C1 segment of cervical spinal cord (tissue), 14 donors: ENCODE measurements at regions not wholly inside any gene's neighbourhood (a gene's known extent, or its start where the extent isn't known, plus 50 kb on each side); places are given as distances from the start of the nearest gene placed in this dataset.

ENCODE experiments used
- DNase-seq, 14 donors: peaks; one replicate each; lab custom pipeline; 2025; lab: John Stamatoyannopoulos, UW

- no peak for DNase-seq
Observed at GRCh38 chr3:166223120-166223519, 385.9 kb upstream of the BCHE start.

- DNase-seq: no peak
Observed at GRCh38 chr3:166211451-166211850, 374.2 kb upstream of the BCHE start.

- no peak for DNase-seq
Observed at GRCh38 chr3:166209701-166210100, 372.5 kb upstream of the BCHE start.

GRCh38 chr3:166205158-166205557, 367.9 kb upstream of the BCHE start:
- no peak for DNase-seq

- no peak for DNase-seq
Observed at GRCh38 chr3:166201476-166201875, 364.3 kb upstream of the BCHE start.

GRCh38 chr3:166199491-166199890, 362.3 kb upstream of the BCHE start:
- DNase-seq: no peak

GRCh38 chr3:166195808-166196207, 358.6 kb upstream of the BCHE start:
- no peak for DNase-seq

- DNase-seq: no peak
Observed at GRCh38 chr3:166191411-166191810, 354.2 kb upstream of the BCHE start.

GRCh38 chr3:166190360-166190759, 353.1 kb upstream of the BCHE start:
- DNase-seq: no peak

- no peak for DNase-seq
Observed at GRCh38 chr3:166187237-166187636, 350.0 kb upstream of the BCHE start.

GRCh38 chr3:166186003-166186402, 348.8 kb upstream of the BCHE start:
- no peak for DNase-seq

GRCh38 chr3:166177130-166177529, 339.9 kb upstream of the BCHE start:
- DNase-seq: no peak

- no peak for DNase-seq
Observed at GRCh38 chr3:166171695-166172094, 334.5 kb upstream of the BCHE start.

GRCh38 chr3:166169681-166170080, 332.5 kb upstream of the BCHE start:
- no peak for DNase-seq

- no peak for DNase-seq
Observed at GRCh38 chr3:166127969-166128368, 290.7 kb upstream of the BCHE start.

GRCh38 chr3:166125179-166125578, 288.0 kb upstream of the BCHE start:
- DNase-seq: no peak

- DNase-seq: no peak
Observed at GRCh38 chr3:166123576-166123975, 286.4 kb upstream of the BCHE start.

- no peak for DNase-seq
Observed at GRCh38 chr3:166123088-166123487, 285.9 kb upstream of the BCHE start.

GRCh38 chr3:166118049-166118448, 280.8 kb upstream of the BCHE start:
- DNase-seq: no peak

- DNase-seq: no peak
Observed at GRCh38 chr3:166114448-166114847, 277.2 kb upstream of the BCHE start.

- no peak for DNase-seq
Observed at GRCh38 chr3:166111562-166111961, 274.3 kb upstream of the BCHE start.

GRCh38 chr3:166110102-166110501, 272.9 kb upstream of the BCHE start:
- no peak for DNase-seq

GRCh38 chr3:166104938-166105337, 267.7 kb upstream of the BCHE start:
- no peak for DNase-seq

- no peak for DNase-seq
Observed at GRCh38 chr3:166100730-166101129, 263.5 kb upstream of the BCHE start.

GRCh38 chr3:166089575-166089974, 252.4 kb upstream of the BCHE start:
- DNase-seq: no peak
